A673 (cell line): ENCODE measurements at regions not wholly inside any gene's neighbourhood (a gene's known extent, or its start where the extent isn't known, plus 50 kb on each side); places are given as distances from the start of the nearest gene placed in this dataset.

Experiments
- EZH2 ChIP-seq: fragments of 200-600 bp; sonication (generic); IDR thresholded peaks from 2 replicates; pipeline ENCODE4 v1.6.1; 2017; ENCODE audit warnings: borderline replicate concordance, low read depth, mild to moderate bottlenecking, mixed read lengths, antibody characterized with exemption, low read length; ENCODE audit not compliant: poor library complexity, severe bottlenecking
- TF ChIP-seq, protein P1 (sequence below): fragments of 300-800, 200-600 bp; sonication (generic); conservative IDR thresholded peaks from 2 replicates; pipeline ENCODE4 v1.5.1; 2017; ENCODE audit warnings: low read depth, mild to moderate bottlenecking, antibody characterized with exemption, low read length, moderate library complexity, mixed read lengths

DNA sequence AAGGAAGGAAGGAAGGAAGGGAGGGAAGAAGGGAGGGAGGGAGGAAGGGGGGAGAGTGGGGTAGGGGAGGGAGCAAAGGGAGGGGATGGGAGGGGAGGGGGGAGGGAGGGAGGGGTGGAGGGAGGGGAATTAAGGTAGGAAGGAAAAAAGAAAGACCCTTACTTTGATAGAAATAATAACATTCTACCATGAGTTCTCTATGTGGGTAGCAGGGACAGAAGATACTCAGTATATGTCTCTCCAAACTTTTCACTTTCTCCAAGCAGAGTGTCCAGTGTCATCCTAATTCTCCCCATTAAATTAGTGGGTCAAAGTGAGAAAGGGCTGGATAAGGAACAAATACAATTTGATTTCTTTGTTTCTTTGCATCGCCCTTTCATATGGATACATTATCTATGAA, 553.4 kb upstream of the USP15 start:
- TF ChIP-seq, protein P1, sequence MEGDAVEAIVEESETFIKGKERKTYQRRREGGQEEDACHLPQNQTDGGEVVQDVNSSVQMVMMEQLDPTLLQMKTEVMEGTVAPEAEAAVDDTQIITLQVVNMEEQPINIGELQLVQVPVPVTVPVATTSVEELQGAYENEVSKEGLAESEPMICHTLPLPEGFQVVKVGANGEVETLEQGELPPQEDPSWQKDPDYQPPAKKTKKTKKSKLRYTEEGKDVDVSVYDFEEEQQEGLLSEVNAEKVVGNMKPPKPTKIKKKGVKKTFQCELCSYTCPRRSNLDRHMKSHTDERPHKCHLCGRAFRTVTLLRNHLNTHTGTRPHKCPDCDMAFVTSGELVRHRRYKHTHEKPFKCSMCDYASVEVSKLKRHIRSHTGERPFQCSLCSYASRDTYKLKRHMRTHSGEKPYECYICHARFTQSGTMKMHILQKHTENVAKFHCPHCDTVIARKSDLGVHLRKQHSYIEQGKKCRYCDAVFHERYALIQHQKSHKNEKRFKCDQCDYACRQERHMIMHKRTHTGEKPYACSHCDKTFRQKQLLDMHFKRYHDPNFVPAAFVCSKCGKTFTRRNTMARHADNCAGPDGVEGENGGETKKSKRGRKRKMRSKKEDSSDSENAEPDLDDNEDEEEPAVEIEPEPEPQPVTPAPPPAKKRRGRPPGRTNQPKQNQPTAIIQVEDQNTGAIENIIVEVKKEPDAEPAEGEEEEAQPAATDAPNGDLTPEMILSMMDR, result no peak
- no peak for TF ChIP-seq EZH2
